ENCODE measurements at regions not wholly inside any gene's neighbourhood (a gene's known extent, or its start where the extent isn't known, plus 50 kb on each side); places are given as distances from the start of the nearest gene placed in this dataset.

DNA sequence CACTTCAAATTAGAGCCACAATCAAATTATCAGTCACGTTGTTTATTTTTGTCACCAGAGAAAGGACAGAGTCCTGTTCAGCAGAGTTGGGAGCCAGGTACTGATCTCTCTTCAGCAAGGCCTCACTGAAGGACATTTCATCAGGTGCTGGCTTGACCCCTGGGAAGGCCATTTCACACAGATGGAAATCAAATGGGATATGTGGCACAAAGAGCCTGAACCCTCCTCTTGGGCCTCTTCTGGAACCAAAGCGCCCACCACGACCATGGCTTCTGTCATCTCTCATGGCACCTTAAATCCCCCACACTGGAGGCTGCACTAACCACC, 121.5 kb downstream of the PTCSC3 start:
- no peaks in the 10 kb centered on the region for H3K79me2 ChIP-seq (ENCODE audit: control insufficient read depth, insufficient read depth, low read length)
- no peak for DNase-seq (ENCODE audit: low read depth in 2 of 2)
- H3K9ac ChIP-seq (ENCODE audit: insufficient read depth, low read length) = no peak overlapping the region
- no peaks in the 10 kb centered on the region for H4K20me1 ChIP-seq (ENCODE audit: control insufficient read depth, extremely low read depth, insufficient read depth, low read length)
- H3K4me2 ChIP-seq (ENCODE audit: extremely low read depth, insufficient read depth, low read length) = no peak overlapping the region
- no peaks in the 10 kb centered on the region for H3K36me3 ChIP-seq (ENCODE audit: control insufficient read depth, insufficient read depth, low read length)
- TF ChIP-seq, protein P1, sequence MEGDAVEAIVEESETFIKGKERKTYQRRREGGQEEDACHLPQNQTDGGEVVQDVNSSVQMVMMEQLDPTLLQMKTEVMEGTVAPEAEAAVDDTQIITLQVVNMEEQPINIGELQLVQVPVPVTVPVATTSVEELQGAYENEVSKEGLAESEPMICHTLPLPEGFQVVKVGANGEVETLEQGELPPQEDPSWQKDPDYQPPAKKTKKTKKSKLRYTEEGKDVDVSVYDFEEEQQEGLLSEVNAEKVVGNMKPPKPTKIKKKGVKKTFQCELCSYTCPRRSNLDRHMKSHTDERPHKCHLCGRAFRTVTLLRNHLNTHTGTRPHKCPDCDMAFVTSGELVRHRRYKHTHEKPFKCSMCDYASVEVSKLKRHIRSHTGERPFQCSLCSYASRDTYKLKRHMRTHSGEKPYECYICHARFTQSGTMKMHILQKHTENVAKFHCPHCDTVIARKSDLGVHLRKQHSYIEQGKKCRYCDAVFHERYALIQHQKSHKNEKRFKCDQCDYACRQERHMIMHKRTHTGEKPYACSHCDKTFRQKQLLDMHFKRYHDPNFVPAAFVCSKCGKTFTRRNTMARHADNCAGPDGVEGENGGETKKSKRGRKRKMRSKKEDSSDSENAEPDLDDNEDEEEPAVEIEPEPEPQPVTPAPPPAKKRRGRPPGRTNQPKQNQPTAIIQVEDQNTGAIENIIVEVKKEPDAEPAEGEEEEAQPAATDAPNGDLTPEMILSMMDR (conservative IDR thresholded peaks at IDR 0.05 in 1 of 2, IDR thresholded peaks at IDR 0.05 in 1 of 2; ENCODE audit: low read depth in 1 of 2, low read length in 2 of 2) = no peak
- TF ChIP-seq EZH2 (IDR thresholded peaks at IDR 0.05; ENCODE audit: low read length, missing control alignments) = no peak
- H3K27ac ChIP-seq (ENCODE audit: insufficient read depth, low read length) = no peak overlapping the region
- H2AFZ ChIP-seq (ENCODE audit: low read length) = no peak overlapping the region
- no peaks in the 10 kb centered on the region for H3K27me3 ChIP-seq (ENCODE audit: control insufficient read depth, insufficient read depth, low read length)
- H3K4me1 ChIP-seq (ENCODE audit: control insufficient read depth, extremely low read depth, insufficient read depth, low read length) = no peaks in the 10 kb centered on the region
- no peaks in the 10 kb centered on the region for H3K9me3 ChIP-seq (ENCODE audit: control insufficient read depth, insufficient read depth, low read depth, low read length)
- no peak overlapping the region for H3K4me3 ChIP-seq (replicated peaks in 1 of 4; ENCODE audit: control extremely low read depth in 1 of 4, insufficient read depth in 1 of 4, low read depth in 3 of 4, low read length in 4 of 4)

DNA sequence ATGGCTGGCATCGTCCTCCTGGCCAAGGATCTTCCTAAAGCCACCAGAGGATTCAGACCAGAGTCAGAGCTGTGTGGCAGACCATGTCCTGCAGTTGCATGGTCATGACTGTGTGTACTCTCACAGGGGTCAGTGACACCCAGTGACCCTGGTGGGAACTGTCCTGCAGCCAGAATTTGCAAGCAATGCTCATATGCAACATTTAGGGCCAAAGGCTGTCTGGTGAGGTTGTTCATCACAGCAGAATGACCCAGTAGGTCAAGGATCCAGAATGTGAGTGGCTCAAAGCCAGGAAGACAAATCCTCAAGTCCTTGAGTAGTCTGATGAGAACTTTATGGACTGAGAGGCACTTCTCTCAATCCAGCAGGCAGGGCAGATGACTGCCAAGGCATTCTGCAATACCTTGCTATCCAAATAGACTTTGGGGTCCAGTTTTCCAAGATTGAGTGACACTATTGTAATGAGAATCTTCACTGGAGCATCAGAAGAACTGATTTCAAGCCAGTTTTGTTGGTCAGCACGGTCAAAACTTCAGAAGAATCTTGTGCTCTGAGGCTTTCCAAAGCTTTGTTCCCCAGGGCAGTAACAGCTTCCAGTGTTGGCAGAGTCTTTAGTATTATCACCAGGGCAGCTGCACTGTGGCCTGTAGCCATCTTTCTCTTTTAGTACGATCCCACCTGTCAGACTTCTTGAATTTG, 122.0 kb downstream of the PTCSC3 start:
- Histone ChIP-seq H3K9ac (ENCODE audit: insufficient read depth, low read length) (no peak overlapping the region), H3K4me2 (ENCODE audit: extremely low read depth, insufficient read depth, low read length) (no peak overlapping the region), H3K27me3 (ENCODE audit: control insufficient read depth, insufficient read depth, low read length) (no peaks in the 10 kb centered on the region), H4K20me1 (ENCODE audit: control insufficient read depth, extremely low read depth, insufficient read depth, low read length) (no peaks in the 10 kb centered on the region), H3K4me3 (replicated peaks in 1 of 4; ENCODE audit: control extremely low read depth in 1 of 4, insufficient read depth in 1 of 4, low read depth in 3 of 4, low read length in 4 of 4) (no peak overlapping the region), H3K27ac (ENCODE audit: insufficient read depth, low read length) (no peak overlapping the region), H2AFZ (ENCODE audit: low read length) (no peak overlapping the region), H3K79me2 (ENCODE audit: control insufficient read depth, insufficient read depth, low read length) (no peaks in the 10 kb centered on the region), H3K9me3 (ENCODE audit: control insufficient read depth, insufficient read depth, low read depth, low read length) (no peaks in the 10 kb centered on the region), H3K36me3 (ENCODE audit: control insufficient read depth, insufficient read depth, low read length) (no peaks in the 10 kb centered on the region), H3K4me1 (ENCODE audit: control insufficient read depth, extremely low read depth, insufficient read depth, low read length) (no peaks in the 10 kb centered on the region)
- no peak for DNase-seq (ENCODE audit: low read depth in 2 of 2)
- TF ChIP-seq, protein P1 (conservative IDR thresholded peaks at IDR 0.05 in 1 of 2, IDR thresholded peaks at IDR 0.05 in 1 of 2; ENCODE audit: low read depth in 1 of 2, low read length in 2 of 2) = no peak
- no peak for TF ChIP-seq EZH2 (IDR thresholded peaks at IDR 0.05; ENCODE audit: low read length, missing control alignments)

DNA sequence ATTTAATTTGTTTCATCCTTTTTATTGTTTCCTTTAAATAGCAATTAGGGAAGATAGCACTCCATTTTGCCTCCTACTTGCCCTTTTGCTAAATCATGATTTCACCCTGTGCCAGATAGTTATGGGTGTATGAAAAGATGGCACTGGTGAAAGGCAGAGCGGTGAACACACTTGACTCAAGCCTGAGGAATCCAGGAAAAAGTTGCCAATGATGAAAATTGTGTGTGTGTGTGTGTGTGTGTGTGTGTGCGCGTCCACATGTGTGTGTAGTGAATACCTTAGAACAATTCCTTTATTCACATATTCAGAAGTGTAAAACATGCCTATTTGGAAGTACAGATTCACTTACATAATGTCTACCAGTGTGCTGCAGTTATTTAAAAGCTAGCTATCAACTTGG, 123.8 kb downstream of the PTCSC3 start:
- no peak for TF ChIP-seq EZH2 (IDR thresholded peaks at IDR 0.05; ENCODE audit: low read length, missing control alignments)
- TF ChIP-seq, protein P1 (conservative IDR thresholded peaks at IDR 0.05 in 1 of 2, IDR thresholded peaks at IDR 0.05 in 1 of 2; ENCODE audit: low read depth in 1 of 2, low read length in 2 of 2) = no peak
- Histone ChIP-seq H3K9me3 (ENCODE audit: control insufficient read depth, insufficient read depth, low read depth, low read length) (no peaks in the 10 kb centered on the region), H3K27me3 (ENCODE audit: control insufficient read depth, insufficient read depth, low read length) (no peaks in the 10 kb centered on the region), H3K9ac (ENCODE audit: insufficient read depth, low read length) (no peak overlapping the region), H3K4me1 (ENCODE audit: control insufficient read depth, extremely low read depth, insufficient read depth, low read length) (no peaks in the 10 kb centered on the region), H3K27ac (ENCODE audit: insufficient read depth, low read length) (no peak overlapping the region), H2AFZ (ENCODE audit: low read length) (no peak overlapping the region), H4K20me1 (ENCODE audit: control insufficient read depth, extremely low read depth, insufficient read depth, low read length) (no peaks in the 10 kb centered on the region), H3K4me2 (ENCODE audit: extremely low read depth, insufficient read depth, low read length) (no peak overlapping the region), H3K36me3 (ENCODE audit: control insufficient read depth, insufficient read depth, low read length) (no peaks in the 10 kb centered on the region), H3K79me2 (ENCODE audit: control insufficient read depth, insufficient read depth, low read length) (no peaks in the 10 kb centered on the region), H3K4me3 (replicated peaks in 1 of 4; ENCODE audit: control extremely low read depth in 1 of 4, insufficient read depth in 1 of 4, low read depth in 3 of 4, low read length in 4 of 4) (no peak overlapping the region)
- no peak for DNase-seq (ENCODE audit: low read depth in 2 of 2)

Measured in fibroblast of lung (primary cell).